C4-2B (cell line): ENCODE measurements at regions not wholly inside any gene's neighbourhood (a gene's known extent, or its start where the extent isn't known, plus 50 kb on each side); places are given as distances from the start of the nearest gene placed in this dataset.

Source experiments
- H3K27ac ChIP-seq: fragments of 450-650 bp; 2 replicates; pipeline ENCODE4 v1.5.1; 2017
- ZFX ChIP-seq: fragments of 450-650 bp; IDR thresholded peaks from 2 replicates; pipeline ENCODE4 v1.6.1; 2017
- TF ChIP-seq, protein P1 (sequence below): fragments of 450-650 bp; conservative IDR thresholded peaks from 2 replicates; pipeline ENCODE4 v1.5.1; 2017; ENCODE audit warnings: mild to moderate bottlenecking

- no peak for TF ChIP-seq ZFX
- TF ChIP-seq, protein P1, sequence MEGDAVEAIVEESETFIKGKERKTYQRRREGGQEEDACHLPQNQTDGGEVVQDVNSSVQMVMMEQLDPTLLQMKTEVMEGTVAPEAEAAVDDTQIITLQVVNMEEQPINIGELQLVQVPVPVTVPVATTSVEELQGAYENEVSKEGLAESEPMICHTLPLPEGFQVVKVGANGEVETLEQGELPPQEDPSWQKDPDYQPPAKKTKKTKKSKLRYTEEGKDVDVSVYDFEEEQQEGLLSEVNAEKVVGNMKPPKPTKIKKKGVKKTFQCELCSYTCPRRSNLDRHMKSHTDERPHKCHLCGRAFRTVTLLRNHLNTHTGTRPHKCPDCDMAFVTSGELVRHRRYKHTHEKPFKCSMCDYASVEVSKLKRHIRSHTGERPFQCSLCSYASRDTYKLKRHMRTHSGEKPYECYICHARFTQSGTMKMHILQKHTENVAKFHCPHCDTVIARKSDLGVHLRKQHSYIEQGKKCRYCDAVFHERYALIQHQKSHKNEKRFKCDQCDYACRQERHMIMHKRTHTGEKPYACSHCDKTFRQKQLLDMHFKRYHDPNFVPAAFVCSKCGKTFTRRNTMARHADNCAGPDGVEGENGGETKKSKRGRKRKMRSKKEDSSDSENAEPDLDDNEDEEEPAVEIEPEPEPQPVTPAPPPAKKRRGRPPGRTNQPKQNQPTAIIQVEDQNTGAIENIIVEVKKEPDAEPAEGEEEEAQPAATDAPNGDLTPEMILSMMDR = no peak
- H3K27ac ChIP-seq = no peak overlapping the region
These were observed 1392.8 kb downstream of the BRD1 start for GRCh38 chr22:48434868-48435250.

GRCh38 chr22:48434156-48434867 lies 1393.4 kb downstream of the BRD1 start:
- H3K27ac ChIP-seq = no peak overlapping the region
- TF ChIP-seq, protein P1 = no peak
- no peak for TF ChIP-seq ZFX

GRCh38 chr22:48433647-48434046 lies 1394.0 kb downstream of the BRD1 start:
- TF ChIP-seq, protein P1 = no peak
- no peak for TF ChIP-seq ZFX
- H3K27ac ChIP-seq = no peak overlapping the region

- no peak for TF ChIP-seq ZFX
- TF ChIP-seq, protein P1 = no peak
- H3K27ac ChIP-seq = no peak overlapping the region
These were observed 1394.7 kb downstream of the BRD1 start for GRCh38 chr22:48432781-48433518.

DNA sequence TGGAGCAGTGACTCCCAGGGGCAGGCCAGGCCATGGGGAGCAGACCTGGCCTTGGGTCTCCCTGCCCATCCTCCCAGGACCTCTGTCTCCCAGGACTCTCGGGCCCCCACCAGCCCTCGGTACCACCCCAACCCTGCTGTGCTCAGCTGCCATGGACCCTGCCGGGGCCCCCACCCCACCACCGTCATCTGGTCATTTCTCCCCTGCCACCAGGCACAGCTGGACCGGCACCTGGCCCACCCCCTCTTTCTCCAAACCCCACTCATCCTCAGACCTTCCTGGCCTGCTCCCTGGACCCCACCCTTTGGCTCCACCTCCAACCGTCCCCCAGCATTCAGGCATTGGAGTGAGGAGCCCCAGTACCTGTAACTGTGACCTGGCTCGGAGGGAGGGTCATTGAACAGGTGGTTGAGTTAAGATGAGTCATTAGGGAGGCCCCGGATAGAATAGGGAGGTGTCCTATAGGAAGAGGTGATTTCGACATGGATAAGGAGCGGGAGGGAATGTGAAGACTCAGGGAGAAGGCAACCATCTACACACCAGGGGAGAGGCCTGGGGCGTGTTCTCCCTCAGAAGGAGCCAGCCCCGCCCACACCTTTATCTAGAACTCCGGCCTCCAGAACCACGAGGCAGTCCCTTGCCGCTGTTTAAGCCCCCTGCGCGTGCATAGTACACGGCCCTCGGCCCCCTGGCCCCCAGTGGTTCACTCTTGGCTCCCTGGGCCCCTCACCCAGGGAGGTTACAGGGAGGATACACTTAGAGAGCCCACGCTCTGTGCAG lies 1395.9 kb downstream of the BRD1 start:
- TF ChIP-seq, protein P1 = no peak
- TF ChIP-seq ZFX = no peak
- no peak overlapping the region for H3K27ac ChIP-seq

DNA sequence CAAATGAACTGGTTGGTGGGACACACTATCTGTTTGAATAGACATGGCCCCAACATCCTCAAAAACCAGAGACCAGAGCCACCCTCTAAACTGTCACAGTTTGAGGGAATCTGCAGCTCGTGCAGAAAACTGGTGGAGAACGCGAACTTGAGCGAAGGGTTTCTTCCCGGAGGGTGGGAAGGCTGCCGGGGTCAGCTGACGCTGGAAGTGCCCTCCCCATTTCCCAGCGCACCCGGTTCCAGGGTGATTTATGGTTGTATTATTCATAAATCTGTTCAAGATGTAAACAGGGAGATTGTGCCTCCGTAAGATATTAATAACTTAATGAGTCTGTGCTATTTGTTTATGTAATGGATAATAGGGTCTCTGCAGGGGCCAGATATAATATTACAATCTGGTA lies 1396.7 kb downstream of the BRD1 start:
- H3K27ac ChIP-seq = no peak overlapping the region
- TF ChIP-seq, protein P1 = no peak
- TF ChIP-seq ZFX = no peak
